Activated CD8-positive, alpha-beta memory T cell treated with anti-CD3 and anti-CD28 coated beads for 48 hours (primary cell): ENCODE measurements at regions not wholly inside any gene's neighbourhood (a gene's known extent, or its start where the extent isn't known, plus 50 kb on each side); places are given as distances from the start of the nearest gene placed in this dataset.
"Not testable (repeated sequence)": the region's sequence is repeated elsewhere in the genome, so short reads cannot be mapped to it uniquely, and the experiment has no call there.

Experiments used
- DNase-seq, 3 experiments: peaks; one replicate each; pipeline ENCODE4 v3.0.0-alpha.2; 2020; ENCODE audit warnings: low read depth in 2 of 3, low spot score in 2 of 3

GRCh38 chr1:227417756-227418480 lies 99.6 kb upstream of the CDC42BPA start:
- no peak for DNase-seq

GRCh38 chr1:227416156-227416830 lies 98.0 kb upstream of the CDC42BPA start:
- DNase-seq, result no peak

GRCh38 chr1:227415115-227415790 lies 97.0 kb upstream of the CDC42BPA start:
- DNase-seq, result no peak

GRCh38 chr1:227411066-227411465 lies 92.8 kb upstream of the CDC42BPA start:
- DNase-seq, result no peak

- not testable (repeated sequence) for DNase-seq
These were observed 88.0 kb upstream of the CDC42BPA start for GRCh38 chr1:227406332-227406731.

GRCh38 chr1:227403535-227403934 lies 85.2 kb upstream of the CDC42BPA start:
- DNase-seq, result no peak

- no peak for DNase-seq
These were observed 83.5 kb upstream of the CDC42BPA start for GRCh38 chr1:227401562-227402342.

- DNase-seq, result no peak
These were observed 80.9 kb upstream of the CDC42BPA start for GRCh38 chr1:227399152-227399730.

- DNase-seq, result no peak
These were observed 79.2 kb upstream of the CDC42BPA start for GRCh38 chr1:227397354-227397978.

GRCh38 chr1:227396539-227397353 lies 78.5 kb upstream of the CDC42BPA start:
- no peak for DNase-seq

- DNase-seq, result no peak
These were observed 77.2 kb upstream of the CDC42BPA start for GRCh38 chr1:227395426-227396028.

GRCh38 chr1:227392984-227393764 lies 74.9 kb upstream of the CDC42BPA start:
- no peak for DNase-seq

GRCh38 chr1:227391879-227392278 lies 73.6 kb upstream of the CDC42BPA start:
- no peak for DNase-seq

- no peak for DNase-seq
These were observed 72.9 kb upstream of the CDC42BPA start for GRCh38 chr1:227391211-227391610.

- no peak for DNase-seq
These were observed 72.2 kb upstream of the CDC42BPA start for GRCh38 chr1:227390525-227390924.

- DNase-seq, result no peak
These were observed 70.2 kb upstream of the CDC42BPA start for GRCh38 chr1:227388214-227389168.

- no peak for DNase-seq
These were observed 61.2 kb upstream of the CDC42BPA start for GRCh38 chr1:227379555-227379892.
